ENCODE measurements at regions not wholly inside any gene's neighbourhood (a gene's known extent, or its start where the extent isn't known, plus 50 kb on each side); places are given as distances from the start of the nearest gene placed in this dataset.

- no peak for DNase-seq
Observed at GRCh38 chr2:144333143-144333555, 186.8 kb downstream of the ZEB2 start.

DNA sequence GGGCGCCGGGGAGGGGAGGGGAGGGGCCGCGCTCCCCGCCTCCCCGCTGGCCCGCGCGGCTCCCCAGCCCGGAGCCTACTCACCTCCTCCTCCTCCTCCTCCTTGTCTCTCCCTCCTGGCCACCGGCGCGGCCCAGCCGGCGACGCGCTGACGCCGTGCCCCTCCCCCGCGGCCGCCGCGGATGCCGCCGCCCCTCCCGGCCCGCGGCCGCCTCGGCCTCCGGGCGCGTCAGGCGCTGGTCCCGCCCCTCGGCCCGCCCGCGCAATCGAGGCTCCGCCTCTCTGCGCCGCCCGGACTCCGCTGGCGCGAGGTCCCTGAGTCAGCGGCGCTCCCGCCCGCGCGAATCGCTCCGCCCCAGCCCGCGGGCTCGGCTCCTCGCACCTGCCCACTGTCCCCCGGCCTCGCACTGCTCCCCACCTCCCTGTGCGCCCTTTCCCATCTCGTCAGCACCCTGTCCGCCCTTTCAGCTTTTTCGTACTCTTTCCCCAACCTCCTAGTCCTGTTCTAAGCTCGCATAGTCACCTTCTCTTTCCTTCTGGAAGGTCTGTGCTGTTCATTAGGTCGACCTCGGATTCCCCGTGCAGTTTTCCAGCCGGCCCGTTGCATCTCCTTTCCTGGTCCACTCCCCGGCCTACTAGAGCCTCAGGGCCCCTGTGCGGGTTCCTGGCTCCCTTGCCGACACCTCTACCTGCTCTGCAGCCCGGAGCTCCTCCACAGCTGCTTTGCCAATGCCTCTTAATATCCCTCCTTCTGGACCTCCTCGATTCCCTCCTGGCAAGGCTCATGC lies 187.4 kb downstream of the ZEB2 start:
- peak; percentile 74 for DNase-seq

DNA sequence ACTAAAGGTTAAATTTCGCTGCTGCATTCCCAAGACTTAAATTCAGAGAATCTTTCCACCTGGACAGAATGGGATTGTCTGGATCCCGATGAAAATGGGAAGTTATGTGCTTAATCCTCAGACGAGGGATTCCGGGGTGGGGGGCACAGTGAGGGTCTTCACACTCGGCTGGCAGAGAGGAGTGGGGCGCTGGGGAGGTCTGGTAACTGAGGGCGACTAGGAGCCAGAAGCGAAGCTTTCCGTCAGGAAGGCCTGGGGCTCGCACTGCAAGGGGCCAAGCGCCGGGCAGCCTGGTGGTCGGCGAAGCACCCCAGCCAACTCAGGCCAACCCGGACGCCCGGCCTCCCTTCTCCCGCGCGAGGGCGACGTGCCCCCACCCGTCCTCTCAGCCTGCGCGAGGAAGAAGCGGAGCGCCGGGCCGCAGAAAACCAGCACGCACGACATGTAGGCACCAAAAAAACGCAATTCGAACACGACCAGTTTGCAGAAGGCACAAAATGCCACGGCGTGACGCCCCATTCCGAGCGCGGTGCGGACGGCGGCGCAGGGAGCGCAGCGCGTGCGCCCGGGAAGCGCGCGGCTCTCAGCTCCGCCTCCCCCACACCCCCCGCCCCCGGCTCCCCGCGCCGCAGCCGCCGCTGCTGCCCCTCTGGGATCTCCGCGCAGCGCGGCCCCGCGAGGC lies 188.1 kb downstream of the ZEB2 start:
- DNase-seq = peak; percentile 64

DNA sequence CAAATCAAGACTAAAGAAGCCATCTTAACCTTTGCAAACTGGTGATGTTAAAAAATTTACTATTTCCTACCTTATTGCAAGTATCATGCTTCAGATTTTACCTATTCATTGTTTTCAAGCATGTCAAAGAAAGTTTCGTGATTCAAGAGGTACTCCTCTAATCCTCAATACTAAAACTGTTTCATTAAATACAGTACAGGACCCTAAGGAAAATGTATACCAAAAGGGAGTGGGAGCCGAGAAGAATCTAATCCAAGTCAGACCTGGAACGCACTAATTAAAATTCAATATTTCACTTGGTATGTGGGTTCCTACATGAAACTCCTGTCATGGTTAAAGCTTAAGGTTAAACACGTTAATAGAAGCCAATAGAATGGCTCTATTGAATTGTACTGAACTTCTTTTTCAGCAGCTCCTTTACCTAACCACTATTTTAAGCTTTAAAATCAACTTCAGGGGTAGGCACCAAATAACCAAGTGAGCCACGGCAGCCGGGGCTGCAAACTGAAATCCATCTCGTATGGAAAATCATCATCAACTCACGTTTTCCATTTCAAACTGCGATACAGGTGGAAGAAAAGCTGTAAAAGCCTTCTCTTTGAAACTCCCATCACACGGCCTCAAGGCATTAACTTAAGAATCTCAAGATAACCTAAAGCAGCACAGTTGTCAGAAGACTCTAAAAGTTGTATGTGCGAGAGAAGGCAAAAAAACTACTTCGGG lies 188.8 kb downstream of the ZEB2 start:
- DNase-seq = no peak

DNA sequence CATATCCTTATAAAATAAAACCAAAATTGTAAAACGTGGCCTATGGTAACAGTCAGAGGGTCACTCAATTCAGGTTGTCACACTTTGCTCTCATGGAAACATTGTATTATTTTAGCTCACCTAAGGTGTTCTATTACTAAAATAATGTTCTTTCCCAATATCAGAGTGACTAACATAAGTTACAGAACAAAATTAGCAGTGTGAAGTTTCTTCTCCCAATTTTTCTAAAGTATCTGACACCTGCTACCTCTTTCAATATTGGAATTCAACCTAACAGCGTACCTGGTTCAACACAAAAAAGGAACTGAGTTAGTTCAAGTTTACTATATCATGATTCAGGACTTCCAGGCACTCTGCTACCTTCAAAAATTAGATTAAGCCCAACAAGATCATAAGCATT lies 190.4 kb downstream of the ZEB2 start:
- no peak for DNase-seq

GRCh38 chr2:144328938-144329337 lies 191.0 kb downstream of the ZEB2 start:
- no peak for DNase-seq

DNA sequence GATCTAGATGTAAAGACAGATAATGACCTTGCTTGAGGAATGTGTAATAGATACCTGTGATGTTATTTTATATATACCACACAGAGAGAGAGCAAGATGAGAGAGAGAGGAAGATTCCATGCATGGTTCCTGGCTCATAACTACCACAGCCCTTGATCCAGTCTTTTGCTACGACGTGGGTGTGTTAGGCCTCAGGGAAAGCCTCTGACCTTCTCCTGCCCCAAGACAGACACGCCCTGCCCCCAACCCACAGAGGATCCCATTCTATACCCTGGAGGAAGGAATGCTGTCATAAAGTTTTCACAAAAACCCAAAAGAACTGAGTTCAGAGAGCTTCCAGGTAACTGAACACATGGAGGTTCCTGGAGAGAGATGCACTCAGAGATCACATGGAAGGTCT lies 193.1 kb downstream of the ZEB2 start:
- DNase-seq = no peak

GRCh38 chr2:144325086-144325485 lies 194.8 kb downstream of the ZEB2 start:
- peak; percentile 16 for DNase-seq

GRCh38 chr2:144324446-144325045 lies 195.4 kb downstream of the ZEB2 start:
- DNase-seq = no peak

- DNase-seq = no peak
Observed at GRCh38 chr2:144323946-144324345, 196.0 kb downstream of the ZEB2 start.

GRCh38 chr2:144322379-144322778 lies 197.5 kb downstream of the ZEB2 start:
- DNase-seq = no peak

DNA sequence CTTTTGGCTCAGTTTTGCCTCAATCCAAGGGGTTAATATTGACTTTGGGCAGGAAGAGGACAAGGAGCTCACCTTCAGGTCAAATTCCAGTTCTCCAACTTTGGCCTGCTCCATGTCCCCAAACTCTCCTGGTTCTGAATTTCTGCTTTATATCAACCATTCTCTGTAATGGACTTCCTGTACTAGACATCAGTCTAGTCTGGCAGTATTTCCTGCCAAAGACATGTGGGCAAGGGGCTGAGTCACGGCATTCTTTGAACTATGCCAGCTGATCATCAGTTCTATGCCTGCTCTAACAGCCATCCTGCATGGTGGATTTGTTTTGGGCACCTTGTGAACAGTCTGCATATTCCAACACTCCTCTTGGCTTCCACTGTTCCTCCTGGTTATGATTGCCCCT lies 199.4 kb downstream of the ZEB2 start:
- DNase-seq = peak; percentile 33

DNA sequence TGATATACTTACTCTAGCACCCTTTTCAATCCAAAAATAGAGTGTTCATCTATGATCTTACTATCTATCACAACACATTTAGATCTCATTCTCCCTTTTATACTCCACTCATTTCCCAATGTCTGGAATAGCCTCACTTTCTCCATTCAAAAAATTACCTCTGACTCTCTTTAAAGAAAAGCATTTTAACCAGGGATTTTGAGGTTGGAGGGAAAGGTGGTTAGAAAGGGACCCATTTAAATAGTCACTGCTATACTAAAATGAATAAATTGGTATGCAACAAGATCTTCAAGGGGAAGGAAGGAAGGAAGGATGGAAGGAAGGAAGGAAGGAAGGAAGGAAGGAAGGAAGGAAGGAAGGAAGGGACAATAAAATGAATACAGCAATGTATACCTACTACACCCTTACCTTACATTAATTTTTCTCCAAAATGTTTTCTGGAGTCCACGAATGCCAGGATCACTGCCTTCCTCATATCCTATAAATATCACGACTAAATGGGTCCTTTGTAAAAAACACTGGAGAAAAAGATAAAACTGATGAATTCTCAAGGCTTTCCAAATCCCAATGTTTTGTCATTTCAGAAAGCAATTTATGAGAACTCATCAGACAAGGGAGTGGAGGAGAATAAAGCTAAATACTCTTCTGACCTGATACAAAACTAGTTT lies 202.7 kb downstream of the ZEB2 start:
- no peak for DNase-seq

- no peak for DNase-seq
Observed at GRCh38 chr2:144310889-144311608, 208.9 kb downstream of the ZEB2 start.

- DNase-seq = no peak
Observed at GRCh38 chr2:144310484-144310883, 209.4 kb downstream of the ZEB2 start.

- no peak for DNase-seq
Observed at GRCh38 chr2:144307711-144308110, 212.2 kb downstream of the ZEB2 start.

GRCh38 chr2:144304202-144304601 lies 215.7 kb downstream of the ZEB2 start:
- DNase-seq = no peak

GRCh38 chr2:144300632-144301031 lies 219.3 kb downstream of the ZEB2 start:
- DNase-seq = no peak

DNA sequence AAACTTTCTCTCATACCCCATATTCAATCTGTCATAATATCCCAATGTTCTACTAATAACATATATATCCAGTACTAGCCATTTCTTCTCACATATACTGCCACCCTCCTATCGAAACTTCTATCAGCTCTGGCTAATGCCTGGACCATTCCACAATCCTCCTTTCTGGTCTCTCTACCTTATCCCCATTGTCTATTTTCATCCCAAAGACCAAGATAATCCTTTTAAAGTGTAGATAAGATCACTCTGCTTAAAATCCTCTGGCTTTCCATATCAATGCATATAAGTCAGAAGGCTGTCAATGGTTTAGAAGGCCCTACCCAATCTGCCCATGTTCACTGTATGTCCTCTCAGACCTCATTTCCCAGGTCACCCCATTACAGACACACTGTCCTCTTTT lies 229.6 kb downstream of the ZEB2 start:
- no peak for DNase-seq

DNA sequence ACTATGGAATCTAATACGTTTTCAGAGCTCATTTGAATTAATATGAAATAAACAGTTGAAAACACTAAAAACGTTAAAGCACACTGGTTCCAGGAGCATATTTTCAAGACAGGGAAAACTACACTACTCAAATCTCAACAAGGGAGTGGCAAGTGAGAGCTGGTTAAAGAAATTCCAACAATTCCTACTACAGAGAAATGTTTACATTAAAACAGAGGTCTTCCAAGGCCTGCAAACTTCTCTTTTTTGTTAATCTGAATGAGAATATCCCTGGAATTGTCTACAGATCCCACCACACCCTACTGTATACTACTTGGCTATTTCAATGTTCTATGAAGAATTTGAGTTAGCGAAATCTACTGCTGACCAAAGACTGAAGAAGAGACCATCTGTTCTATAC lies 231.5 kb downstream of the ZEB2 start:
- no peak for DNase-seq

- DNase-seq = no peak
Observed at GRCh38 chr2:144285324-144285723, 234.6 kb downstream of the ZEB2 start.

DNA sequence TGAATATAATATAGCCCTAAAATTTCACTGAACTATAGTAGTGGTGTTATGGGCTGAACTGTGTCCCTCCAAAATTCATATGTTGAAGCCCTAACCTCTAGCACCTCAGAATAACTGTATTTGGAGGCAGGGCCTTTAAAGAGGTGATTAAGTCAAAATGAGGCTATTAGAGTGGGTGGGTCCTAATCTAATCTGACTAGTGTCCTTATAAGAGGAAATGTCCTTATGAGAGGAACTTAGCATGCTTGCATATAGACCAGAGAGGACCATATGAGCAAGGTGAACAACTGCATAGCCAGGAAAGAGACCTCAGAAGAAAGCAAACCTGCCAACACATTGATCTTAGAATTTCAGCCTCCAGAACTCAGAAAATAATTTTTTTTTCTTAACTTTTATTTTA lies 238.4 kb downstream of the ZEB2 start:
- no peak for DNase-seq
